ENCODE measurements at regions not wholly inside any gene's neighbourhood (a gene's known extent, or its start where the extent isn't known, plus 50 kb on each side); places are given as distances from the start of the nearest gene placed in this dataset.
"Not testable (repeated sequence)": the region's sequence is repeated elsewhere in the genome, so short reads cannot be mapped to it uniquely, and the experiment has no call there.

GRCh38 chr6:82507112-82507511 is 143.5 kb downstream of the TPBG start:
- H3K36me3 ChIP-seq (ENCODE audit: control insufficient read depth, insufficient read depth, low read length): no peaks in the 10 kb centered on the region

GRCh38 chr6:82511546-82511945 is 147.9 kb downstream of the TPBG start:
- ChIA-PET CTCF (no interaction called here), POLR2A (interaction anchor here (0.6 kb wide), 1 partner anchor 149 kb away, joined by 8 read pairs; no protein-coding TSS in a partner anchor)
- Histone ChIP-seq H3K4me3 (ENCODE audit: low read depth in 2 of 2, low read length in 2 of 2) (no peak overlapping the region), H3K9me3 (ENCODE audit: control insufficient read depth, insufficient read depth, low read depth, low read length) (no peaks in the 10 kb centered on the region), H3K4me1 (ENCODE audit: control insufficient read depth, insufficient read depth, low read length) (no peaks in the 10 kb centered on the region), H3K27ac (ENCODE audit: low read length) (no peak overlapping the region), H3K27me3 (ENCODE audit: control insufficient read depth, insufficient read depth, low read length) (no peaks in the 10 kb centered on the region), H3K36me3 (ENCODE audit: control insufficient read depth, insufficient read depth, low read length) (no peaks in the 10 kb centered on the region)
- DNase-seq (ENCODE audit: low read depth, low spot score): no peak
- BruUV-seq (replicated peaks): no TSS peak
- ATAC-seq: no peak
- in situ Hi-C loops (cut with HindIII; ENCODE audit: low pct_unique_long_range_greater_than_20kb, low sequenced_read_pairs) (no loop called here), intact Hi-C loops (cut with micrococcal nuclease; ENCODE audit: unreplicated experiment) (no loop called here)
- TF ChIP-seq REST (IDR thresholded peaks at IDR 0.05; ENCODE audit: insufficient read depth in 1 of 2, low read depth in 2 of 2, low read length in 1 of 2) (no peak), CTCF (IDR thresholded peaks at IDR 0.05) (no peak), TCF7L2 (IDR thresholded peaks at IDR 0.05; ENCODE audit: low read depth, low read length) (no peak), SIN3A (IDR thresholded peaks at IDR 0.05; ENCODE audit: borderline replicate concordance, insufficient read depth, low read depth, low read length) (no peak)

More at GRCh38 chr6:82507112-82507511, 143.5 kb downstream of the TPBG start:
- no peak for TF ChIP-seq POLR2AphosphoS5 (IDR thresholded peaks at IDR 0.05; ENCODE audit: low read depth, low read length)
- no peak for TF ChIP-seq SIN3A (IDR thresholded peaks at IDR 0.05; ENCODE audit: borderline replicate concordance, insufficient read depth, low read depth, low read length)
- TF ChIP-seq CTCF (IDR thresholded peaks at IDR 0.05): no peak
- TF ChIP-seq REST (IDR thresholded peaks at IDR 0.05; ENCODE audit: insufficient read depth in 1 of 2, low read depth in 2 of 2, low read length in 1 of 2): no peak
- TF ChIP-seq TCF7L2 (IDR thresholded peaks at IDR 0.05; ENCODE audit: low read depth, low read length): no peak
- ATAC-seq (no peak), DNase-seq (ENCODE audit: low read depth, low spot score) (no peak)
- no peak overlapping the region for H3K27ac ChIP-seq (ENCODE audit: low read length)
- no peak overlapping the region for H3K4me3 ChIP-seq (ENCODE audit: low read depth in 2 of 2, low read length in 2 of 2)
- no TSS peak for BruUV-seq (replicated peaks)
- in situ Hi-C loops (cut with HindIII; ENCODE audit: low pct_unique_long_range_greater_than_20kb, low sequenced_read_pairs) (no loop called here), intact Hi-C loops (cut with micrococcal nuclease; ENCODE audit: unreplicated experiment) (no loop called here)
- no peaks in the 10 kb centered on the region for H3K27me3 ChIP-seq (ENCODE audit: control insufficient read depth, insufficient read depth, low read length)
- POLR2A ChIA-PET: no interaction called here
- no peaks in the 10 kb centered on the region for H3K9me3 ChIP-seq (ENCODE audit: control insufficient read depth, insufficient read depth, low read depth, low read length)
- CTCF ChIA-PET: no interaction called here
- no peaks in the 10 kb centered on the region for H3K4me1 ChIP-seq (ENCODE audit: control insufficient read depth, insufficient read depth, low read length)

GRCh38 chr6:82517896-82518295 is 154.3 kb downstream of the TPBG start:
- H3K9me3 ChIP-seq (ENCODE audit: control insufficient read depth, insufficient read depth, low read depth, low read length); in situ Hi-C loops (cut with HindIII; ENCODE audit: low pct_unique_long_range_greater_than_20kb, low sequenced_read_pairs); H3K4me3 ChIP-seq (ENCODE audit: low read depth in 2 of 2, low read length in 2 of 2); H3K4me1 ChIP-seq (ENCODE audit: control insufficient read depth, insufficient read depth, low read length); ATAC-seq; POLR2A ChIA-PET; DNase-seq (ENCODE audit: low read depth, low spot score); intact Hi-C loops (cut with micrococcal nuclease; ENCODE audit: unreplicated experiment); H3K36me3 ChIP-seq (ENCODE audit: control insufficient read depth, insufficient read depth, low read length); H3K27me3 ChIP-seq (ENCODE audit: control insufficient read depth, insufficient read depth, low read length); BruUV-seq (replicated peaks); H3K27ac ChIP-seq (ENCODE audit: low read length); CTCF ChIA-PET: not testable (repeated sequence)
